ENCODE measurements at regions not wholly inside any gene's neighbourhood (a gene's known extent, or its start where the extent isn't known, plus 50 kb on each side); places are given as distances from the start of the nearest gene placed in this dataset.

GRCh38 chr9:113690055-113690740 lies 185.9 kb upstream of the ZNF618 start:
- Mint-ChIP-seq H3K27me3 (ENCODE audit: unreplicated experiment) (peaks cover 56% of the 10 kb centered on the region), H3K4me1 (ENCODE audit: unreplicated experiment) (peaks cover 1% of the 10 kb centered on the region)

GRCh38 chr9:113692256-113692655 lies 183.9 kb upstream of the ZNF618 start:
- no peaks in the 10 kb centered on the region for H3K9me3 Mint-ChIP-seq (ENCODE audit: unreplicated experiment)
- no peak for DNase-seq (ENCODE audit: extremely low spot score, unreplicated experiment)
- TF ChIP-seq CTCF (IDR thresholded peaks at IDR 0.05) = no peak
- no peak overlapping the region for H3K27ac Mint-ChIP-seq (ENCODE audit: unreplicated experiment)
- H3K36me3 Mint-ChIP-seq (ENCODE audit: unreplicated experiment) = no peaks in the 10 kb centered on the region
- H3K4me3 Mint-ChIP-seq (ENCODE audit: unreplicated experiment) = no peak overlapping the region
- peaks cover 48% of the 10 kb centered on the region for H3K27me3 Mint-ChIP-seq (ENCODE audit: unreplicated experiment)
- peaks cover 1% of the 10 kb centered on the region for H3K4me1 Mint-ChIP-seq (ENCODE audit: unreplicated experiment)

More at GRCh38 chr9:113690055-113690740, 185.9 kb upstream of the ZNF618 start:
- no peak overlapping the region for H3K27ac Mint-ChIP-seq (ENCODE audit: unreplicated experiment)
- no peaks in the 10 kb centered on the region for H3K9me3 Mint-ChIP-seq (ENCODE audit: unreplicated experiment)
- no peak overlapping the region for H3K4me3 Mint-ChIP-seq (ENCODE audit: unreplicated experiment)
- no peaks in the 10 kb centered on the region for H3K36me3 Mint-ChIP-seq (ENCODE audit: unreplicated experiment)
- TF ChIP-seq CTCF (IDR thresholded peaks at IDR 0.05) = no peak
- DNase-seq (ENCODE audit: extremely low spot score, unreplicated experiment) = no peak

- no peak overlapping the region for H3K27ac Mint-ChIP-seq (ENCODE audit: unreplicated experiment)
Observed at GRCh38 chr9:113694912-113695311, 181.2 kb upstream of the ZNF618 start.

GRCh38 chr9:113695440-113695851 lies 180.7 kb upstream of the ZNF618 start:
- TF ChIP-seq CTCF (IDR thresholded peaks at IDR 0.05) = no peak
- Mint-ChIP-seq H3K4me1 (ENCODE audit: unreplicated experiment) (no peaks in the 10 kb centered on the region), H3K36me3 (ENCODE audit: unreplicated experiment) (no peaks in the 10 kb centered on the region), H3K27me3 (ENCODE audit: unreplicated experiment) (peaks cover 28% of the 10 kb centered on the region), H3K4me3 (ENCODE audit: unreplicated experiment) (no peak overlapping the region), H3K9me3 (ENCODE audit: unreplicated experiment) (no peaks in the 10 kb centered on the region), H3K27ac (ENCODE audit: unreplicated experiment) (no peak overlapping the region)
- no peak for DNase-seq (ENCODE audit: extremely low spot score, unreplicated experiment)

More at GRCh38 chr9:113694912-113695311, 181.2 kb upstream of the ZNF618 start:
- no peak for TF ChIP-seq CTCF (IDR thresholded peaks at IDR 0.05)
- Mint-ChIP-seq H3K27me3 (ENCODE audit: unreplicated experiment) (peaks cover 32% of the 10 kb centered on the region), H3K36me3 (ENCODE audit: unreplicated experiment) (no peaks in the 10 kb centered on the region), H3K4me3 (ENCODE audit: unreplicated experiment) (no peak overlapping the region), H3K4me1 (ENCODE audit: unreplicated experiment) (no peaks in the 10 kb centered on the region), H3K9me3 (ENCODE audit: unreplicated experiment) (no peaks in the 10 kb centered on the region)
- DNase-seq (ENCODE audit: extremely low spot score, unreplicated experiment) = no peak

- H3K4me1 Mint-ChIP-seq (ENCODE audit: unreplicated experiment) = no peaks in the 10 kb centered on the region
- no peak overlapping the region for H3K4me3 Mint-ChIP-seq (ENCODE audit: unreplicated experiment)
- H3K27me3 Mint-ChIP-seq (ENCODE audit: unreplicated experiment) = peaks cover 28% of the 10 kb centered on the region
- H3K9me3 Mint-ChIP-seq (ENCODE audit: unreplicated experiment) = no peaks in the 10 kb centered on the region
- no peak for TF ChIP-seq CTCF (IDR thresholded peaks at IDR 0.05)
- no peak for DNase-seq (ENCODE audit: extremely low spot score, unreplicated experiment)
- no peak overlapping the region for H3K27ac Mint-ChIP-seq (ENCODE audit: unreplicated experiment)
- H3K36me3 Mint-ChIP-seq (ENCODE audit: unreplicated experiment) = no peaks in the 10 kb centered on the region
Observed at GRCh38 chr9:113695901-113696300, 180.2 kb upstream of the ZNF618 start.
